SK-N-SH (cell line): ENCODE measurements at regions not wholly inside any gene's neighbourhood (a gene's known extent, or its start where the extent isn't known, plus 50 kb on each side); places are given as distances from the start of the nearest gene placed in this dataset.

Experiments
- EP300 ChIP-seq, 2 experiments: IDR thresholded peaks; 2 replicates each; pipeline versions ENCODE4 v1.4.0 to v1.6.1; 2012; ENCODE audit warnings: borderline replicate concordance in 1 of 2, low read depth in 1 of 2, low read length in 1 of 2
- RFX5 ChIP-seq: IDR thresholded peaks from 2 replicates; pipeline ENCODE4 v1.6.1; 2012; ENCODE audit warnings: mild to moderate bottlenecking, improper control_type of control experiment, low read length

GRCh38 chr13:40236566-40237168 lies 429.8 kb downstream of the FOXO1 start:
- TF ChIP-seq RFX5 (no peak), EP300 (IDR thresholded peaks at IDR 0.05; ENCODE audit: borderline replicate concordance in 1 of 2, low read depth in 1 of 2, low read length in 1 of 2) (no peak)
